GM18873 (cell line): ENCODE measurements at regions not wholly inside any gene's neighbourhood (a gene's known extent, or its start where the extent isn't known, plus 50 kb on each side); places are given as distances from the start of the nearest gene placed in this dataset.

ENCODE experiments used
- ATAC-seq: cut with Tn5 transposase; IDR thresholded peaks from one replicate; pipeline ENCODE4 v1.9.1; 2021; ENCODE audit warnings: mild to moderate bottlenecking, moderate library complexity, moderate number of reproducible peaks; ENCODE audit not compliant: unreplicated experiment, low FRiP score

DNA sequence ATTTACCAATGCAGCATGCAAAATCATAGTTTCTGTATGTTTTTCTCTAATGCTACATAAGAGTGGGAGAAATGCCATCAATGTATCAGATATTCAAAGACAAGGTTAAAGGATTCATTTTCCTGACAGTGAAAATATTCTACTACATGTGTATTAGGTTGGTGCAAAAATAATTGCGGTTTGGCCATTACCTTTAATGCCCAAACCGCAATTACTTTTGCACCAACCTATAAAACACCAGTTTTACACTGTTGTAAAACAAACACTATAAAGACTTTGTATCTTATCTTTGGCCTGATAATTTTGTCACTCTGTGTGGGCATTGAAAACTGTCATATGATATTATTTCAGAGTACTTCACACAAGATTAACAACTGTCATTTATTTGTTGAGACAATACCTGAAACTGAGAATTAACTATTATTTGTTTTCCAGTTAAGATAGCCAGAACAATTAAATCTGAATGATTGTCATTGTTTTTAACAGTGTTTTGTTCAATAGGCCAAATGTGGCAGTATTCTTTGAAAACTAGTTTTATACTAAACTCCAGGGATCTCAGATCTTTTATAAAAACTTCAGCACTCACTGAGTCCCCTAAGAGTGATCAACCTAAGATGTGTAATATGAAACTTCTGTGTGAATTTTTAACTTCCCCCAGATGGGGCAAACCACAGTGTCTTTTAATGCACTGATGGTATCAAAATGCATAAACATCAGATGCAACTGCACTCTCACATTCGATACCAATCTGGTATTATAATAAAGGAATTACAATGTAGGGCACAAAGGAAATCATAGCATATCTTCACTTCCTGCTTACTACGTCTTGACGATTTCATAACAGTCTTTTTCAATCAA is 53.8 kb upstream of the FBN2 start:
- ATAC-seq, result no peak

DNA sequence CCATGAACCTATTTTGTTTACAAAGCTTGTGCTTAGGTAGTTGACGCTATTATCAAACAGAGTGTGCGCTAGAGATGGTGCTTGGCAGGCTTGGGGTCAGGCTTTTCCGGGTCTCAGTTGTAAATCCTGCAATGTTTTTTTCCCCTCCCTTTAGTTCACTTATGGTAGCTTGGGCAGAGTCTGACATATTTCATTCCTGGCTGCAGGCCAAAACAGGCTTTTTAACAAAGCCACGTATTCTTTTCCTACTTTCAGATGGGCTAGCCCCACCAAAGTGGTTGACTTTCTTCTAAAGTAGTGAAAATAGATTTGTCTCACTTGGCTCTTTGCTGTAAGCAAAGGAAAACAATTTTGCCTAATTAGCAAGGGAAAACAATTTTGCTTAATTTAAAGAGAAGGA is 58.0 kb upstream of the FBN2 start:
- ATAC-seq, result no peak

DNA sequence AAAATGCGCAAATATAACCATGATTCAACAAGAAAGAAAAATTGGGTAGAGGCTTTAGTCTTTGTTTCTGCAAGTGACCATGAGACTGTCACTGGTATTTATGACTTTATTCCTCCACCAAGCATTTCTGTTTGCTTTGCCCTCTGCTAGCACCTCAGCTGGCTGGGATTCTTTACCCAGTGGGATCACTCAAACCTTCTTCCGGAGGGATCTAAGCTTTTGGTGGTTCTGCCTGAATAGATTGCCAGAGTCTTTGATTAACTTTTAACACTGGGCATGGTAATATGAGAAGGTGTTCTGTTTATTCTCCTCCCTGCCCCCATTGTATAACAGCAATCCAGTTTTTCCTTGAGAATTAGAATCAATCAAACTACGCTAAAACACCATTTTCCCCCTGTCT is 59.1 kb upstream of the FBN2 start:
- ATAC-seq, result no peak

DNA sequence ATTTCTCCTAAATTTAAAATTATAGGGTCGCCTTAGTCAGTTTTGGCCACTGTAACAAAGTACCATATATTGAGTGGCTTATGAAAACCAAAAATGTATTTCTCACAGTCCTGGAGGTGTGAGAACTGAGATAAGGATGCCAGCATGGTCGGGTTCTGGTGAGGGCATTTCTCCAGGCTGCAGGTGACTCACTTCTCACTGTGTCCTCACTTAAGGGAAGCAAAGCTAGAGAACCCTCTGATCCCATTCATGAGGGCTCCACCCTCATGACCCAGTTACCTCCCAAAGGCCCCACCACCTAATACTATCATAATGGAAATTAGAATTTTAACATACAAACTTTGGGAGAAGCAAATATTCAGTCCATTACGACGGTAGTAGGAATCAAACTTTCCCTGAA is 75.1 kb upstream of the FBN2 start:
- ATAC-seq, result no peak

DNA sequence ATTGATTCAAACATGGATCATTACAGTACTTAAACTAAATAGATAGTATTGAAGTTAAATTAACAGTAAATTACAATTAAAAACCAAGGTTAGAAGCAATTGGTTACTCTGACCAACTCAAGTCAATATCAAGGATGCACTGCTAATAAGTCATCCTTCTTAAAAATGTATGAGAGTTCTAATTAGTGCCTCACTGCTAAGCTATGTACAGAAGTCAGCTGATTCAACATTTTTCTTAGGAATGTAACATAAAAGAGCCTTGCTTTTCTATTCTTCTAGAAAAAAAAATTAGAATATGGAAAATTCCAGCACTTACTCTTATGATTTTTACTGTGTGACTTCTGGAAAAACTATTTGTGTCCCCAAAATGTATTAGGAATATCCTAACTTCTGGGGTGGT is 75.7 kb upstream of the FBN2 start:
- ATAC-seq, result no peak

DNA sequence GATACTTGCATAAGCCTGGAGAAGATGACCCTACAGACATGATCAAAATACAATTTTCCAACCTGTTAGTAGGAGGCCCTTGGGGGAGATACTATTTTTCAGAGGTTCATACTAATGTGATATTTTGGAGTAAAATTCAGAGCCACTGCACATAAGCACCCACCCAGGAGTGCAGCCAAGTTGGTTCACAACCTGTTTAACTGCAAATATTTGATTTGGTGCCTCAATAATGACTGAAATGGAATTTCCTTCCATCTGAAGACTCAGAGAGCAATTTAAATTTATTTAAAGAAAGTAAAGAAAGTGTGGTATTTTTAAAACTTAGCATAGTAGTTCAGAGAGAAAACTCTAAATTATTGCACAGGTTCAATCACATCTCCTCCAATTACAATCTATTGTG is 77.5 kb upstream of the FBN2 start:
- no peak for ATAC-seq

DNA sequence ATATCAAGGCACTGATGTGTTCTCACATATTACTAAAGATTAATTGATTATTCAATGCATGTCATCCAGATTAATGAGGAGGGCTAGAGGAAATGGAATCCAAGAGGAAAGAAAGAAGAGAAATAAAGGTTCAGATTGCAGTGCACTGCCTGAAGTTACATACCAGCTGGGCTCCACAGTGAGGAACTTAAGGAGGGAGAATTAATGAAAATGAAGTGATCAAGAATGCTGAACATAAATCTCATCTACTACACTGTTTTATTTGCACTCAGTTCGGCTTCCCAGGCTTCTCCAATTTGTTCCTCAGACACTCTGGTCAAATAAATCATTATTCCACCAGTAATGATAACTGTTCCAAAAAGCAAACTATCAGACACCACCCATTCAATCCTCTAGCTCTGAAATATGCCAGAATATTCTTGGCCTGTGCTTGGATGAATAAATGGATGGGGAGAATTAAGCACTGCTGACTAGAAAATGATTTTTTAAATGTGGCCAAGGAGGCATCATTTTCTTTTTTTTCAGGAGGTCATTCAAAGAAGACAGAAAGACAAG is 88.6 kb upstream of the FBN2 start:
- ATAC-seq, result no peak

DNA sequence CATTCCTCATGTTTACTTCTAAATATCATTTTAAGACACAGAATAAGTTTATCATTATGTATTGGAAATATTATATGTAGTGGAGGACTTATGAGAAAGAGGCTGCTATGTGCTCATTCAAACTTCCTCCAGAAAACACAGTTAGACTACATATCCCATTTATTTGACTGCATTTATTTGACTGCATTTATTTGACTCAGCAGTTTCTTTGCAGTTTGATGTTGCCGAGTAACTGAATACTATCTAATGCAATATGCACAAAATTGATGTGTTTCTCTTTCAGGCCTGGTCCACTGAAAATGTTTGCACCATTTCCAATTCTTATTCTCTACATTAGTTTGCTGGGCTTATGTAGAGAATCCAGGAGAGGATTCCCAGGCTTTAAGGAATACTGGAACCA is 89.9 kb upstream of the FBN2 start:
- ATAC-seq, result no peak

DNA sequence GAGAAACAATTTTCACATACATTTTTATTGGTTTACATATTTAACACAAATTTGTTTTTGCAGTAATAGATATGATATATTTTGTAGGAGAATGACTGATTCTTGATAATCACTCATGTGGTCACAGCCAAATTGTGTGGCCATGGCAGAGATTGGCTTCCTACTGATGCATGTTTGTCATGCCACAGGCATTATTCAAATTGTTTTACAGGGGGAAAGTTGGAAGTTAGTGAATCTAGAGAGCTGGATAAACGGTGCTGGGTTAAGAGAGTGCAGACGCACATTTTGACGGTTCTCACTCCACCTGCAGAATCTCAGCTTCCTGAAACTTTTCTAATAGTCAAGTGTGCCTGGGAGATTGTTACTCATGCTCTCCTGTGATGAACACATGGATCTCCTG is 91.1 kb upstream of the FBN2 start:
- ATAC-seq, result no peak

DNA sequence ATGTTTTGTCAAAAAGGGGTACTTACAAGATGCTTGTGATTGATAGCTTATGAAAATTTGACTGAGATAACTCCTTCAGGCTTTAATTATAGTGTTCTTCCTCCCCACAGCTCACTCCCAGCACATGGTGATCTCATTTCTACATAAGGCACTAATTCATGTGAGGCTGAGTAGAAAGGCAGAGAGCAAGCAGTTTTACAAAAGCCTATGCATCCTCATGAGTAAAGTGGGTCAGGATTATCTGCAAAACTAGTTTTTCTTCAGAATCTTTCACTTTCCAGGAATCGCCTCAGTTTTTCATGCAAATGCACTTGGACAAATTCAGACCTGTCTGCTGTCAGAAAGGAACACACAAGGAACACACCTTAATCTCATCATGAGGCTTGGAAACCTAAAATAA is 92.1 kb upstream of the FBN2 start:
- no peak for ATAC-seq

DNA sequence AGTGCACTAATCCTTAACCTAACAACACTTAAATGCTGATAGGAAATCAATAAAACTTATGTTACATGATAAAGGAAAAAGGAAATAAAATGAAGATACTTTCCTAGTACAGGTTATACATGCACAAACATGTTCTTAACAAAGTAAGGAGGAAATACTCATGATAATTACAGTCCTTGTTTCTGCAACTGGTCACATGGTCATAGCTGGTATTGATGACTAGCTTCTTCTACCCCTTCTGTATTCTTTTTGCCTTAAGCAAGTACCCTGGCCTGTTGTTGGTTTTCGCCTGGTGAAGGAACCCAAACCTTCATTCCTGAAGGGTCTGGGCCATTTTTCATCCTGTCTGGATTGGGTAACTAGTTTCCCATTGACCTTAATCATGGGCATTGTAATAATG is 93.7 kb upstream of the FBN2 start:
- no peak for ATAC-seq

DNA sequence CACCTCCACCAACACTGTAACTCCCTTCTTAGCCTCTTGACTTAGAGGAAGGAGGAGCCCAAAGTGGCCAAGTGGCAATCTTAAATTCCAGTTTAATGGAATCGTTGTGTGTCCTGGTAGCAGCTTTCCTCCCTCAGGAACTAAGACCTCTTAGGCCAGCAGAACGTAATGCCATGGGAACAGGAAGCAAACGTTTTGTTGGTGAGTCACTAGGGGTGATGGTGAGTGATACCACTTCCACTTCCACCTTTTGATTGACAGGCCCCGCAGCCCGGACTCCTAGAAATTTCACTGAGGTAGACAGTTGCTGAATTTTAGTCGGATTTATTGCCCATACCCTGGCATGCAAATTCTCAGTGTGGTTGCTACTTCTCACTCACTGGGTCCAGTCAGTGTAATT is 94.2 kb upstream of the FBN2 start:
- no peak for ATAC-seq

DNA sequence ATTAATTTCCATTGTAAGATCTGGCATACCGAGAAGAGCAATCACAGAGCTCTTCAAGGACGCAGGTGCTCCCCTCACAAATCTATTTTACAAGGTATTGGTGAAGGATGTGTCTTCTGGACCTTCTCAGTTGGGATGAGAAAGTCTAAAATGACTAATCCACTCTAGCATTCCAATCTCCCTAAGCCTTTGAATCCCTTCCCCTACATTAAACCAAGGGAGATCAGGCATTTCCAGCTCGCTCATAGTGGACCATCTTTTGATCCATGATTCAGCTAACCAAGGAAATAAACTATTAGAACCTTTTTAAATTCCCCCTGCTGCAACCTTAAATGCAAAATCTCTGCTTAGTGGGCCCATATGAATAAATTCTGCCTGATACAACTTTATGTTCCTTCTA is 95.9 kb upstream of the FBN2 start:
- no peak for ATAC-seq

DNA sequence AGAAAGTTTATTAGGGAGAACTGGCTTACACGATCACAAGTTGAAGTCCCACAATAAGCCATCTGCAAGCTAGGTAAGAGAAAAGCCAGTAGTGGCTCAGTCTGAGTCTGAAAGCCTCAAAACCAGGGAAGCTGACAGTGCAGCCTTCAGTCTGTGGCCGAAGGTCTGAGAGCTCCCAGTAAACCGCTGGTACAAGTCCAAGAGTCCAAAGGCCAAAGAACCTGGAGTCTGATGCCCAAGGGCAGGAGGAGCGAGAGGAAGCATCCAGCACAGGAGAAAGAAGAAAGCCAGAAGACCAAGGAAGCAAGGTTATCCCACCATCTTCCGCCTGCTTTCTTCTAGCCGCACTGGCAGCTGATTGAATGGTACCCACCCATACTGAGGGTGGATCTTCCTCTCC is 97.3 kb upstream of the FBN2 start:
- ATAC-seq, result no peak

DNA sequence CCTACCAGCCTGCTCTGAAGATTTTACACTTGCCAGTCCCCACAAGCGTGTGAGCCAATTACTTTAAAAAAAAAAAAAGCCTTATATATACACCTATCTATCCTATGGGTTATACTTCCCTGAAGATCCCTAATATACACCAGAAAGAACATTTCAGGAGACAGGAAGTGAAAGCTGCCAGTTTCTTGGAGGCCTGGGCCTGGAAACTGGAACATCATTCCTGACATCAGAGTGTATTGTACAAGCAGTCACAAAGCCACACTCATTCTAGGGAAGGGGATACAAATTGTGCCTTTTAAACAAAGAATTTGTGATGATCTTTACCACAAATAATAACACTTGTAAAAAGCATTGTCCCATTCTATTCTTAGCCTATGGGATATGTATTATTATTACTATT is 98.3 kb upstream of the FBN2 start:
- ATAC-seq, result no peak

DNA sequence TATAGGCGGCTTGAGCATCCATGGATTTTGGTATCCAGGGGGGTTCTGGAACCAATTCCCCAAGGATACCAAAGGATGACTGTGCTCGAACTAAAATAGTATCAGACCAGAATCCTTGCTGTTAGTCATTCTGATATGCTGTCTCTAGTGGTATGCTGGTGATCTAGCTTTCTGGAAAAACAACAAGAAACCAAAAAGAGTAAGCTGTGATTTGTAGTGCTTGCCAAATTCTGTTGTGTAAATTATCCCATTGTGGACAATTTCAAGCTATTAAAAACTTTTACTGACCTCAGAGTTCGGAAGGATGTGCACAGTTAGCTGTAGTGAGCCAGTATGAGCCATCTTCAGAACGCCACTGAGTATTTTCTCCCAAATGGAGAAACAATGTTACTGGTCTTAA is 99.0 kb upstream of the FBN2 start:
- ATAC-seq, result no peak

DNA sequence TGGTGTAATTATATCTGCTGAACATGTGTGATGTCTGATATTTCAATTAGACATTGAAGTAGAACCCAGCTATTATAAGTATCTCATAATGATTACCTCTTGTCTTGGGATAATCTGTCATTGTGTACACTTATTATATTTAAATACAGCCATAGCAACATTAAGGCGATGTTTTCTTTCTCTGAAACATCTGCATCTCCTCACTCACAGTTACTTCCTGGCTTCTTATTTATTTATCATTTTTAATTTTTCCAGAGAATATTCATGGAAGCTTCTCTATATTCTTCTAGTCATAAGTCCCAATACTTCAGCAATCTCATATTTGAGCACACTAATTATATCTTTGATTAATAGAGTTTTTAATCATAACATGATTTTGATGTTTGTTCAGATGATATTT is 103.8 kb upstream of the FBN2 start:
- ATAC-seq, result no peak

DNA sequence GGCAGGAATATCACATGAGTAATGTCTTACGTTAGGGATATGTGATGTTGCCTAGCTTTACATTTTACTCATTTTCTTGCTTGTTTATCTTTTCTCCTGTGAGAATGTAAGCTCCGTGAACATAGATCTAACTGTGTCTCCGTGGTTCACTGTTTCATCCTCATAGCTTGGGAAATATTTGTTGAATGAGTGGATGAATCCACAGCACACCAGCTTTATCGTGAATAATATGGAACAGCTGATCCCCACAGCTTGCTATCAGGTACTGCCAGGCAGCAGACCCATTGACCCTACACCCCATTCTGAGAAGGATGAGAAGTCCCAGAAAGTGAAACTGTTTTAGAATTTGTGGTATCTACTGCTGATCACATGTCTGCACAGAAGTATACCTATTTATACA is 106.8 kb upstream of the FBN2 start:
- no peak for ATAC-seq

DNA sequence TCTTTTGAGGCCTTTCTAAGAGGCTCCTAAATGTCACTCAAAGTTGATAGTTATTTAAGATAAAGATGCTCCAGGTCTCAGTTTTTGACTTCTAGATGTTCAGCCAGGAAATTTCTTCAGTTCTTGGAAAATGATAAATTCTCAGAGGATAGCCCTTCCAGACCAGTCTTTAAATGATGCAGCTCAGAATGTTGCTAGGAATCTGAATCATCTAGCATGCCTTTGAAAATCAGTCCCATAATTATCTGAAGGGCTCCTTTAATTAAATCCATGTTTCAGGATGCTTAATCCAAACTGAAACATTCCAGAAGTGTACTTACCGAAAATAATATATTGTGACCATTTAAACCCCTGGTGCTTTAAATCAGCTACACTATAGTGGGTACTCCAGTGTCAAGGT is 107.5 kb upstream of the FBN2 start:
- no peak for ATAC-seq

DNA sequence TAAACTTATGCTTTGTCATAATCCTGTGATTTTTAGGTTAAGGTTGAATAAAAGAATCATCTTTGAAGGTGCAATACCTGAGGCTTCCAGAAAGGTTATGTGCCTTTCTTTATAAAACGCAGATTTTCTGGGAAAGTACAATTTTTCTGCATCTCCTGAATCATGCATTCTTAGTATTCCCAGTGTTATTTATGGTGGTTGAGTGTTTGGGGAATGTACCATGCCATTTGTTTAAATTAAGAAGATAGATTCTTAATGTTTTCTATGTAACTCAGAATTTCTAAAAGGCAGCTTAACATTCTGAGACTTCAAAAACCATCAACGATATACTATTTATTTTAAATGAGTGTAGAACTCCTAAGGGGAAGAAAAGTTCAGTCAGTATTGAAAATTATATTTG is 108.1 kb upstream of the FBN2 start:
- no peak for ATAC-seq

DNA sequence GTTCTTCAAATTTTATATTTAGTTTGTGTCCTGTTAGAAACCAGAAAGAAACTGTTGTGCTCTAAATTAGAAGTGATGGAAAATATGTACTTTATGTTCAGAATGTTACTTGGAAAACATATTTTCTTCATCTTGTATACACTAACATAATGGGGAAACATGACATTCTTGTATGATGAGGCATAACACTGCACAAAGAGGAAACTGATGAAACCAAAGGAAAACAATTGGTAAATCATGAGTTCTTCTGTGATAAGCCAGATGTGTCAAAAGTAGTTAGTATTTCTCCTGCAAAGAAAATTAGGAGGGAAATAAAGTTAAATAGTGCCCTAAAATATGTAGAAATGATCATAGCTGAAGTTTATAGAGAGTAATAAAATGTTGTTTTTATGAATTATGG is 111.1 kb upstream of the FBN2 start:
- ATAC-seq, result no peak

DNA sequence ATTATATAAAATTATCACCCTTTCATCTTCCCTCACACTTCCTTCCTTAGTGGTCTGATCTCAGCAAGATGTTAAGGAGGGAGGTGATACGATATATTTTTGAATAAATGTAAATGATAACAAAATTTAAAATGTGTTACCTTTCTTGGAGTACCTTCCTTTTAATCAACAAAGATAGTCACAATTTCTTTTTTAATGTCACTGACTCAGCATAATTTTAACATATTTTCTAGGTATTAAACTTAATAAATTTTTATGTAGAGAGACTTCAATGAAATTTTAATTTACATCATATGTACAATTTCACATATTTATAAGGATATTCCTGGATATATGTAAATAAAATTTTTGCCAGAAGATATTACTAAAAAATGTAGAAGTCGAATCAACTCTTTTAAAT is 125.0 kb upstream of the FBN2 start:
- ATAC-seq, result no peak
